Caco-2 (cell line): ENCODE measurements at regions not wholly inside any gene's neighbourhood (a gene's known extent, or its start where the extent isn't known, plus 50 kb on each side); places are given as distances from the start of the nearest gene placed in this dataset.

ENCODE experiments used
- BruUV-seq: library from RNA; stranded (reverse); fragments of 400-500 nt; replicated peaks from 2 replicates; lab custom pipeline; 2021; lab: Mats Ljungman, UMichigan
- CTCF ChIA-PET: fragments of 300-600 bp; sonication (Branson Sonifier 250); formaldehyde crosslinking; loops from one replicate; lab custom pipeline; 2022; ENCODE audit warnings: antibody characterized with exemption; lab: Charles Lee
- POLR2A ChIA-PET: fragments of 300-600 bp; sonication (Branson Sonifier 250); formaldehyde crosslinking; loops from one replicate; lab custom pipeline; 2022; ENCODE audit warnings: antibody characterized with exemption; lab: Charles Lee
- DNase-seq, 2 experiments: peaks; one replicate each; pipeline versions ENCODE4 v3.0.0 to v3.0.0-alpha.2; 2020 to 2022
- H3K27me3 ChIP-seq: replicated peaks from 2 replicates; pipeline ENCODE4 v1.6.0; 2011; ENCODE audit warnings: low read length; ENCODE audit not compliant: control insufficient read depth, insufficient read depth
- H3K36me3 ChIP-seq: 2 replicates; pipeline ENCODE4 v1.5.1; 2011; ENCODE audit warnings: low read length; ENCODE audit not compliant: control insufficient read depth, insufficient read depth
- H3K4me1 ChIP-seq: fragments of 250-450 bp; sonication (Bioruptor Pico); 2 replicates; pipeline ENCODE4 v1.5.1; 2020; ENCODE audit warnings: mild to moderate bottlenecking
- H3K4me3 ChIP-seq: 2 replicates; pipeline ENCODE4 v1.5.1; 2011; ENCODE audit warnings: low read depth, mild to moderate bottlenecking, control low read depth, low read length
- H3K9me3 ChIP-seq: fragments of 250-450 bp; sonication (Bioruptor Pico); 2 replicates; pipeline ENCODE4 v1.5.1; 2020; ENCODE audit warnings: mild to moderate bottlenecking, moderate library complexity
- H3K27ac Mint-ChIP-seq: one replicate; pipeline ENCODE4 v1.8.0; 2022; ENCODE audit warnings: mixed read lengths; ENCODE audit not compliant: unreplicated experiment
- H3K27me3 Mint-ChIP-seq: one replicate; pipeline ENCODE4 v1.8.0; 2022; ENCODE audit warnings: mixed read lengths; ENCODE audit not compliant: insufficient read depth, unreplicated experiment
- H3K36me3 Mint-ChIP-seq: one replicate; pipeline ENCODE4 v1.8.0; 2022; ENCODE audit warnings: mild to moderate bottlenecking, mixed read lengths; ENCODE audit not compliant: insufficient read depth, unreplicated experiment
- H3K4me1 Mint-ChIP-seq: one replicate; pipeline ENCODE4 v1.8.0; 2022; ENCODE audit warnings: low read depth, mixed read lengths; ENCODE audit not compliant: unreplicated experiment
- H3K4me3 Mint-ChIP-seq: one replicate; pipeline ENCODE4 v1.8.0; 2022; ENCODE audit warnings: mild to moderate bottlenecking, moderate library complexity, mixed read lengths; ENCODE audit not compliant: unreplicated experiment
- H3K9me3 Mint-ChIP-seq: one replicate; pipeline ENCODE4 v1.8.0; 2022; ENCODE audit warnings: mixed read lengths; ENCODE audit not compliant: unreplicated experiment
- intact Hi-C: fragments of 100-400 bp; cut with micrococcal nuclease; formaldehyde crosslinking; loops from one replicate; pipeline ENCODE4 v1.10.0; 2022; ENCODE audit not compliant: unreplicated experiment
- TF ChIP-seq, protein P1 (sequence below), 2 experiments: fragments of 200-600 bp in 1 of 2; IDR thresholded peaks; 1 replicate in 1 of 2; 2 replicates in 1 of 2; pipeline versions ENCODE4 v1.5.1 to v1.8.0; 2011 to 2022; ENCODE audit warnings: antibody characterized with exemption in 1 of 2, control low read depth in 1 of 2, inconsistent platforms in 1 of 2, low read depth in 1 of 2, low read length in 1 of 2, mild to moderate bottlenecking in 1 of 2, moderate library complexity in 1 of 2; ENCODE audit not compliant: insufficient read depth in 1 of 2, severe bottlenecking in 1 of 2, unreplicated experiment in 1 of 2

DNA sequence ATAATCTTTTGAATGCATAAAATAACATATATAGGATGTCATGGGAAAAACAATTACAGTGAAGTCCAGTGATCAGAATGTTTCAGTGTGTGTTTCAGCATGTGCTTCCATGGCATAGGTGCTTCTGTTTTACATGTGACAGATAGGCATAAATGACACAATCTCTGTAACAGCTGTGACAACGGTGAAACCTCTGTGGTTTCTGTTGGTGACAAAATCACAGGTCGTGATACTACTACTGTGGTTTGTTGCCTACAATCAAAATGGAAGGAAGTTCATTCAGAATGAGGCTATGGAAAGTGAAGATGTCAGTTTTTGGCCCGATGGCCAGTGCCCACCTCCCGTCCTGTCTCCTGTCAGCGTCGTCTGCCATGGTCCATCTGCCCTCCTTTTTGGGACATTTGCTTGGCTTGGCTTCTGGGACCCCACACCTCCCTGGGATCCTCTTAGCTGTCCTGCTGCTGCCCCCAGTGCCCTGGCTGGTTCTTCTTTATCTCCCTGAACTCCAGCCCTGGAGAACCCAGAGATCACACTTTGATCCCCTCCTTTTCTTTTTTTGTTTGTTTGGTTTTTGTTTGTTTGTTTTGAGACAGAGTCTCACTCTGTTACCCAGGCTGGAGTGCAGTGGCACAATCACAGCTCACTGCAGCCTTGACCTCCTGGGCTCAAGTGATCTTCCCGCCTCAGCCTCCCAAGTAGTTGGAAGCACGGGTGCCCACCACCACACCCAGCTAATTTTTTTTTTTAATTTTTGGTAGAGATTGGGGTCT, 79.3 kb upstream of the NAA20 start:
- Histone ChIP-seq H3K36me3 (no peaks in the 10 kb centered on the region), H3K27me3 (no peaks in the 10 kb centered on the region), H3K4me1 (peaks cover 22% of the 10 kb centered on the region), H3K4me3 (no peak overlapping the region), H3K9me3 (no peaks in the 10 kb centered on the region)
- CTCF ChIA-PET: no interaction called here
- TF ChIP-seq, protein P1, sequence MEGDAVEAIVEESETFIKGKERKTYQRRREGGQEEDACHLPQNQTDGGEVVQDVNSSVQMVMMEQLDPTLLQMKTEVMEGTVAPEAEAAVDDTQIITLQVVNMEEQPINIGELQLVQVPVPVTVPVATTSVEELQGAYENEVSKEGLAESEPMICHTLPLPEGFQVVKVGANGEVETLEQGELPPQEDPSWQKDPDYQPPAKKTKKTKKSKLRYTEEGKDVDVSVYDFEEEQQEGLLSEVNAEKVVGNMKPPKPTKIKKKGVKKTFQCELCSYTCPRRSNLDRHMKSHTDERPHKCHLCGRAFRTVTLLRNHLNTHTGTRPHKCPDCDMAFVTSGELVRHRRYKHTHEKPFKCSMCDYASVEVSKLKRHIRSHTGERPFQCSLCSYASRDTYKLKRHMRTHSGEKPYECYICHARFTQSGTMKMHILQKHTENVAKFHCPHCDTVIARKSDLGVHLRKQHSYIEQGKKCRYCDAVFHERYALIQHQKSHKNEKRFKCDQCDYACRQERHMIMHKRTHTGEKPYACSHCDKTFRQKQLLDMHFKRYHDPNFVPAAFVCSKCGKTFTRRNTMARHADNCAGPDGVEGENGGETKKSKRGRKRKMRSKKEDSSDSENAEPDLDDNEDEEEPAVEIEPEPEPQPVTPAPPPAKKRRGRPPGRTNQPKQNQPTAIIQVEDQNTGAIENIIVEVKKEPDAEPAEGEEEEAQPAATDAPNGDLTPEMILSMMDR (IDR thresholded peaks at IDR 0.05; ENCODE audit: insufficient read depth in 1 of 2, low read depth in 1 of 2, low read length in 1 of 2, severe bottlenecking in 1 of 2, unreplicated experiment in 1 of 2): no peak
- BruUV-seq: no TSS peak
- Mint-ChIP-seq H3K4me3 (no peak overlapping the region), H3K4me1 (peaks cover 30% of the 10 kb centered on the region), H3K9me3 (no peaks in the 10 kb centered on the region), H3K27ac (peak overlapping the region; percentile 14), H3K36me3 (no peaks in the 10 kb centered on the region), H3K27me3 (no peaks in the 10 kb centered on the region)
- no peak for DNase-seq
- intact Hi-C loops: no loop called here
- POLR2A ChIA-PET: no interaction called here

DNA sequence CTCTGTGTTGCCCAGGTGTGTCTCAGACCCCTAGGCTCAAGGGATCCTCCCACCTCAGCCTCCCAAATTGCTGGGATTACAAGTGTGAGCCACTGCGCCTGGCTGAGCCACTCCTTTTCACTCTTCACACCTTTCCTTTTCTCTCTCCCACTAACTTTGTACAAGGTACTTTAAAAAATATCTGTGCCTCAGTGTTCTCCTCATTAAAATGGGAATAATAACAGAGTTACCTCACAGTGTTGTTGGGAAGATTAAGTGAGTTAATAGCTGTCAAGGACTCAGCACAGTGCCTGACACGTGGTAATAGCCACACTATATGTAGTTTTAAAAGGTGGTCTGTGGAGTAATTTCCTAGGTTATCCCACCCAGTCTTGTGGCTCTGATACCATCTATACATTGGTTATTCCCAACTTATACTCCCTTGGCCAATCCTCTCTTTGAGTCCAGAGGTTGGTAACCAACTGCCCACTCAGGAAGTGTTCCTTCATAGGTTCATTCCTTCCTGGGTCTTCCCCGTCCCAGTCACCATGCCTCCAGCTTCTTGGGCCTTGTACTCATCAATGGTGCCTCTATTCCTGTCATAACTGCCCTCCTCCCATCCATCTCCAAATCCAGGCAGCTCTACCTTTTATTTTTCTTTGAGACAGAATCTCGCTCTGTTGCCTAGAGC, 78.6 kb upstream of the NAA20 start:
- no peaks in the 10 kb centered on the region for H3K27me3 ChIP-seq
- BruUV-seq: no TSS peak
- H3K36me3 Mint-ChIP-seq: no peaks in the 10 kb centered on the region
- H3K36me3 ChIP-seq: no peaks in the 10 kb centered on the region
- H3K27me3 Mint-ChIP-seq: no peaks in the 10 kb centered on the region
- peak overlapping the region; percentile 23 for H3K27ac Mint-ChIP-seq
- TF ChIP-seq, protein P1 (IDR thresholded peaks at IDR 0.05; ENCODE audit: insufficient read depth in 1 of 2, low read depth in 1 of 2, low read length in 1 of 2, severe bottlenecking in 1 of 2, unreplicated experiment in 1 of 2): no peak
- DNase-seq: no peak
- H3K4me3 Mint-ChIP-seq: no peak overlapping the region
- H3K9me3 ChIP-seq: no peaks in the 10 kb centered on the region
- H3K9me3 Mint-ChIP-seq: no peaks in the 10 kb centered on the region
- H3K4me1 ChIP-seq: peaks cover 22% of the 10 kb centered on the region
- H3K4me3 ChIP-seq: no peak overlapping the region
- CTCF ChIA-PET: no interaction called here
- intact Hi-C loops: no loop called here
- peaks cover 30% of the 10 kb centered on the region for H3K4me1 Mint-ChIP-seq
- POLR2A ChIA-PET: no interaction called here

GRCh38 chr20:19940988-19941460, 76.1 kb upstream of the NAA20 start:
- H3K27me3 Mint-ChIP-seq: no peaks in the 10 kb centered on the region
- H3K4me3 ChIP-seq: no peak overlapping the region
- intact Hi-C loops: no loop called here
- no peaks in the 10 kb centered on the region for H3K36me3 ChIP-seq
- ChIA-PET POLR2A (no interaction called here), CTCF (no interaction called here)
- BruUV-seq: no TSS peak
- peaks cover 15% of the 10 kb centered on the region for H3K4me1 ChIP-seq
- H3K4me1 Mint-ChIP-seq: peaks cover 23% of the 10 kb centered on the region
- no peak for DNase-seq
- no peak overlapping the region for H3K4me3 Mint-ChIP-seq
- H3K9me3 ChIP-seq: no peaks in the 10 kb centered on the region
- H3K36me3 Mint-ChIP-seq: no peaks in the 10 kb centered on the region
- no peak overlapping the region for H3K27ac Mint-ChIP-seq
- TF ChIP-seq, protein P1 (IDR thresholded peaks at IDR 0.05; ENCODE audit: insufficient read depth in 1 of 2, low read depth in 1 of 2, low read length in 1 of 2, severe bottlenecking in 1 of 2, unreplicated experiment in 1 of 2): no peak
- no peaks in the 10 kb centered on the region for H3K27me3 ChIP-seq
- H3K9me3 Mint-ChIP-seq: no peaks in the 10 kb centered on the region
